H1 (cell line): ENCODE measurements at regions not wholly inside any gene's neighbourhood (a gene's known extent, or its start where the extent isn't known, plus 50 kb on each side); places are given as distances from the start of the nearest gene placed in this dataset.

Experiments used
- MAFK ChIP-seq: IDR thresholded peaks from 2 replicates; pipeline ENCODE4 v1.6.1; 2012; ENCODE audit warnings: low read depth, mild to moderate bottlenecking, improper control_type of control experiment, low read length

DNA sequence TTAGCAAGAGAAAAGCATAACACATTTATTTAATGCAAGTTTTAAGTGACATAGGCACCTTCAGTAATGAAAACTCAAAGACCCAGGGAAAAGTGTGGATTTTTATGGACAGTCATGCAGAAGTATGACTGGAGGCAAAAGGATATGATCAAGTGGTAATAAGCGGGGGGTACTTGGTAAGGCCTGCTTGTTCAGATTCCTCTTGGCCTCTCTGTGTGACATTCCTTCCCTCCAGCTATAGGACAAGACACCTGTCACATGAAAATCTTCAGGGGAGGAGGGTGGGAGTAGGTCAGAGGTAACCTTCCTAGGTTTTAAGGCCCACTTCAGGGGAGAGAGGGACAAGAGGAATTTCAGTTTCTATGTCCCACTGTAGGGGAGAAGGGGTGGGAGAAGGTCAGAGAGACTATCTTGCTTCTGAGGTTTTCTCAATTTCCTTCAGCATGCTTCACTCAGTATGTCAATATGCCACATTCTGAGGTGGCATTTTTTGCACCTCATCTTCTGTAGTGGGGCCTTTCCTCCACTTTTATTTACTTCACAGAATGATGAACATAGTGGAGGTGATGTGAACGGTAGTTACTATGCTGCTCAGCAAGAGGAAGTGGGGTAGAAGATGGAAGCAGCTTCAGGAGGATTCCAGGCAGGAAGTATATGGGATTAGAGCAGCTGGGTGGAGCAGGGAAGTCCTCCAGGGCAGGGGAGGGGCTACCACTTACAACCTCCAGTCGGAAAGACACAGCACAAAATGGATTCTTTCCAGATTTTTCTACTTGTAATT, 73.2 kb upstream of the RFC3 start (continued):
- TF ChIP-seq MAFK = no peak
